Ovary (tissue), 3 donors: ENCODE measurements at regions not wholly inside any gene's neighbourhood (a gene's known extent, or its start where the extent isn't known, plus 50 kb on each side); places are given as distances from the start of the nearest gene placed in this dataset.

Source experiments
- EP300 ChIP-seq: sonication (generic); formaldehyde crosslinking; IDR thresholded peaks from one replicate; pipeline ENCODE4 v1.6.1; 2017; ENCODE audit warnings: antibody characterized with exemption
- POLR2A ChIP-seq: fragments of 450-650 bp; IDR thresholded peaks from one replicate; pipeline ENCODE4 v1.6.1; 2017; ENCODE audit warnings: antibody characterized with exemption, mild to moderate bottlenecking, moderate library complexity
- TF ChIP-seq, protein P1 (sequence below), 3 donors: fragments of 450-650 bp in 2 of 3; fragments of 200-600 bp in 1 of 3; IDR thresholded peaks; one replicate each; pipeline versions ENCODE4 v1.5.1 to v1.8.0; 2016 to 2022; ENCODE audit warnings: antibody characterized with exemption in 3 of 3, mild to moderate bottlenecking in 1 of 3
- donor health status: DM: no; HTN: no; CAD: no.

DNA sequence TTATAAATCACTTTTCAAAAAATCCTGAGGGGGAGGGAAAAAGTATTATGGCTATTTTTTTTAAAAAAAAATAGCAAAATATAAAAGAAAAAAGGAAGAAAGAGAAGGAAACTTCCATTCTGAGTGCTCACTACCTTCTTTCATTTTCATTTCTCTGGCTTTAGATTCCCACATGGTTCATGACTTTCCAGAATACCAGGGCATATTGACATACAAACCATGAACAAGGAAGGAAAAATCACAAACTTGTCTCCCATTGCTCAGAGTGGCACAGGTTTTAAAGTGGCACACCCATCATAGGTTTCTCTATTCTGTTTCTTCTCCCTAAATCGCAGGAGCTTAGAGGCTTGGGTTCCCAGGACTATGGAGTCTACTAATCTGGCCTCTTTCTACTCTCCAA, 136.3 kb upstream of the CXXC4 start:
- TF ChIP-seq, protein P1, sequence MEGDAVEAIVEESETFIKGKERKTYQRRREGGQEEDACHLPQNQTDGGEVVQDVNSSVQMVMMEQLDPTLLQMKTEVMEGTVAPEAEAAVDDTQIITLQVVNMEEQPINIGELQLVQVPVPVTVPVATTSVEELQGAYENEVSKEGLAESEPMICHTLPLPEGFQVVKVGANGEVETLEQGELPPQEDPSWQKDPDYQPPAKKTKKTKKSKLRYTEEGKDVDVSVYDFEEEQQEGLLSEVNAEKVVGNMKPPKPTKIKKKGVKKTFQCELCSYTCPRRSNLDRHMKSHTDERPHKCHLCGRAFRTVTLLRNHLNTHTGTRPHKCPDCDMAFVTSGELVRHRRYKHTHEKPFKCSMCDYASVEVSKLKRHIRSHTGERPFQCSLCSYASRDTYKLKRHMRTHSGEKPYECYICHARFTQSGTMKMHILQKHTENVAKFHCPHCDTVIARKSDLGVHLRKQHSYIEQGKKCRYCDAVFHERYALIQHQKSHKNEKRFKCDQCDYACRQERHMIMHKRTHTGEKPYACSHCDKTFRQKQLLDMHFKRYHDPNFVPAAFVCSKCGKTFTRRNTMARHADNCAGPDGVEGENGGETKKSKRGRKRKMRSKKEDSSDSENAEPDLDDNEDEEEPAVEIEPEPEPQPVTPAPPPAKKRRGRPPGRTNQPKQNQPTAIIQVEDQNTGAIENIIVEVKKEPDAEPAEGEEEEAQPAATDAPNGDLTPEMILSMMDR (IDR thresholded peaks at IDR 0.05) = no peak
- TF ChIP-seq EP300 = no peak
- no peak for TF ChIP-seq POLR2A
